GM23338 (cell line): ENCODE measurements at regions not wholly inside any gene's neighbourhood (a gene's known extent, or its start where the extent isn't known, plus 50 kb on each side); places are given as distances from the start of the nearest gene placed in this dataset.

ENCODE experiments used
- CREB1 ChIP-seq: fragments of 250-450 bp; sonication (Bioruptor Pico); IDR thresholded peaks from 2 replicates; pipeline ENCODE4 v1.5.0; 2020; ENCODE audit warnings: low read depth, mild to moderate bottlenecking, moderate library complexity
- CTCF ChIP-seq, 2 experiments: fragments of 200-600 bp in 1 of 2; sonication (generic) in 1 of 2; conservative IDR thresholded peaks; 2 replicates each; pipeline versions ENCODE4 v1.5.1 to v1.6.1; 2016 to 2017; ENCODE audit warnings: antibody characterized with exemption in 2 of 2, low read depth in 2 of 2, mild to moderate bottlenecking in 2 of 2, moderate library complexity in 1 of 2
- EZH2 ChIP-seq: fragments of 200-600 bp; sonication (generic); IDR thresholded peaks from one replicate; pipeline ENCODE4 v1.8.0; 2017; ENCODE audit warnings: antibody characterized with exemption, mild to moderate bottlenecking, low read depth; ENCODE audit not compliant: unreplicated experiment
- EZH2phosphoT487 ChIP-seq: fragments of 200-600 bp; sonication (generic); IDR thresholded peaks from one replicate; pipeline ENCODE4 v1.8.1; 2018; ENCODE audit warnings: antibody characterized with exemption; ENCODE audit not compliant: unreplicated experiment
- JUNB ChIP-seq: IDR thresholded peaks from one replicate; pipeline ENCODE4 v1.6.1; 2016; ENCODE audit warnings: antibody characterized with exemption; ENCODE audit not compliant: unreplicated experiment
- NANOG ChIP-seq: IDR thresholded peaks from 2 replicates; pipeline ENCODE4 v1.6.1; 2016; ENCODE audit warnings: antibody characterized with exemption, borderline replicate concordance
- POLR2AphosphoS5 ChIP-seq: IDR thresholded peaks from 2 replicates; pipeline ENCODE4 v1.6.1; 2016; ENCODE audit warnings: antibody characterized with exemption, low read depth
- STAT1 ChIP-seq: IDR thresholded peaks from one replicate; pipeline ENCODE4 v1.6.1; 2016; ENCODE audit warnings: antibody characterized with exemption; ENCODE audit not compliant: unreplicated experiment
- ZNF114 ChIP-seq: fragments of 250-450 bp; sonication (Bioruptor Pico); IDR thresholded peaks from 2 replicates; pipeline ENCODE4 v1.5.0; 2020; ENCODE audit warnings: mild to moderate bottlenecking, moderate library complexity
- ZNF331 ChIP-seq: fragments of 250-450 bp; sonication (Bioruptor Pico); IDR thresholded peaks from 2 replicates; pipeline ENCODE4 v1.5.0; 2020; ENCODE audit warnings: low read depth, mild to moderate bottlenecking, moderate library complexity
- TF ChIP-seq, protein P1 (sequence below): IDR thresholded peaks from one replicate; pipeline ENCODE4 v1.6.1; 2018; ENCODE audit warnings: antibody characterized with exemption; ENCODE audit not compliant: unreplicated experiment
- TF ChIP-seq, protein P2 (sequence below): fragments of 250-450 bp; sonication (Bioruptor Pico); IDR thresholded peaks from 2 replicates; pipeline ENCODE4 v1.5.0; 2020; ENCODE audit warnings: mild to moderate bottlenecking, moderate library complexity
- TF ChIP-seq, protein P3 (sequence below): IDR thresholded peaks from 2 replicates; pipeline ENCODE4 v1.6.1; 2016; ENCODE audit warnings: antibody characterized with exemption

DNA sequence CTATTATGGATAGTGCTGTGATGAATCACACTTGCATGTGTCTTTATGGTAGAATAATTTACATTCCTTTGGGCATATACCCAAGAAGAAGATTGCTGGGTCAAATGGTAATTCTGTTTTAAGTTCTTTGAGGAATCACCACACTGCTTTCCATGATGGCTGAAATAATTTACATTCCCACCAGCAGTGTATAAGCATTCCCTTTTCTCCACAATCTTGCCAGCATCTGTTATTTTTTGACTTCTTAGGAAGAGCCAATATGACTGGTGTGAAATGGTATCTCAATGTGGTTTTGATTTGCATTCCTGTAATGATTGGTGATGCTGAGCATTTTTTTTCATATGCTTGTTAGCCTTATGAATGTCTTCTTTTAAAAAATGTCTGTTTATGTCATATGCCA is 1120.2 kb downstream of the ARAP2 start:
- TF ChIP-seq EZH2 (no peak), CTCF (conservative IDR thresholded peaks at IDR 0.05; ENCODE audit: low read depth in 2 of 2) (no peak), NANOG (no peak), POLR2AphosphoS5 (no peak), JUNB (no peak), EZH2phosphoT487 (no peak), ZNF114 (CRISPR knock-in tag) (no peak), CREB1 (CRISPR knock-in tag) (no peak), STAT1 (no peak), ZNF331 (no peak)
- TF ChIP-seq, protein P1, sequence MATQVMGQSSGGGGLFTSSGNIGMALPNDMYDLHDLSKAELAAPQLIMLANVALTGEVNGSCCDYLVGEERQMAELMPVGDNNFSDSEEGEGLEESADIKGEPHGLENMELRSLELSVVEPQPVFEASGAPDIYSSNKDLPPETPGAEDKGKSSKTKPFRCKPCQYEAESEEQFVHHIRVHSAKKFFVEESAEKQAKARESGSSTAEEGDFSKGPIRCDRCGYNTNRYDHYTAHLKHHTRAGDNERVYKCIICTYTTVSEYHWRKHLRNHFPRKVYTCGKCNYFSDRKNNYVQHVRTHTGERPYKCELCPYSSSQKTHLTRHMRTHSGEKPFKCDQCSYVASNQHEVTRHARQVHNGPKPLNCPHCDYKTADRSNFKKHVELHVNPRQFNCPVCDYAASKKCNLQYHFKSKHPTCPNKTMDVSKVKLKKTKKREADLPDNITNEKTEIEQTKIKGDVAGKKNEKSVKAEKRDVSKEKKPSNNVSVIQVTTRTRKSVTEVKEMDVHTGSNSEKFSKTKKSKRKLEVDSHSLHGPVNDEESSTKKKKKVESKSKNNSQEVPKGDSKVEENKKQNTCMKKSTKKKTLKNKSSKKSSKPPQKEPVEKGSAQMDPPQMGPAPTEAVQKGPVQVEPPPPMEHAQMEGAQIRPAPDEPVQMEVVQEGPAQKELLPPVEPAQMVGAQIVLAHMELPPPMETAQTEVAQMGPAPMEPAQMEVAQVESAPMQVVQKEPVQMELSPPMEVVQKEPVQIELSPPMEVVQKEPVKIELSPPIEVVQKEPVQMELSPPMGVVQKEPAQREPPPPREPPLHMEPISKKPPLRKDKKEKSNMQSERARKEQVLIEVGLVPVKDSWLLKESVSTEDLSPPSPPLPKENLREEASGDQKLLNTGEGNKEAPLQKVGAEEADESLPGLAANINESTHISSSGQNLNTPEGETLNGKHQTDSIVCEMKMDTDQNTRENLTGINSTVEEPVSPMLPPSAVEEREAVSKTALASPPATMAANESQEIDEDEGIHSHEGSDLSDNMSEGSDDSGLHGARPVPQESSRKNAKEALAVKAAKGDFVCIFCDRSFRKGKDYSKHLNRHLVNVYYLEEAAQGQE = no peak
- TF ChIP-seq, protein P2, sequence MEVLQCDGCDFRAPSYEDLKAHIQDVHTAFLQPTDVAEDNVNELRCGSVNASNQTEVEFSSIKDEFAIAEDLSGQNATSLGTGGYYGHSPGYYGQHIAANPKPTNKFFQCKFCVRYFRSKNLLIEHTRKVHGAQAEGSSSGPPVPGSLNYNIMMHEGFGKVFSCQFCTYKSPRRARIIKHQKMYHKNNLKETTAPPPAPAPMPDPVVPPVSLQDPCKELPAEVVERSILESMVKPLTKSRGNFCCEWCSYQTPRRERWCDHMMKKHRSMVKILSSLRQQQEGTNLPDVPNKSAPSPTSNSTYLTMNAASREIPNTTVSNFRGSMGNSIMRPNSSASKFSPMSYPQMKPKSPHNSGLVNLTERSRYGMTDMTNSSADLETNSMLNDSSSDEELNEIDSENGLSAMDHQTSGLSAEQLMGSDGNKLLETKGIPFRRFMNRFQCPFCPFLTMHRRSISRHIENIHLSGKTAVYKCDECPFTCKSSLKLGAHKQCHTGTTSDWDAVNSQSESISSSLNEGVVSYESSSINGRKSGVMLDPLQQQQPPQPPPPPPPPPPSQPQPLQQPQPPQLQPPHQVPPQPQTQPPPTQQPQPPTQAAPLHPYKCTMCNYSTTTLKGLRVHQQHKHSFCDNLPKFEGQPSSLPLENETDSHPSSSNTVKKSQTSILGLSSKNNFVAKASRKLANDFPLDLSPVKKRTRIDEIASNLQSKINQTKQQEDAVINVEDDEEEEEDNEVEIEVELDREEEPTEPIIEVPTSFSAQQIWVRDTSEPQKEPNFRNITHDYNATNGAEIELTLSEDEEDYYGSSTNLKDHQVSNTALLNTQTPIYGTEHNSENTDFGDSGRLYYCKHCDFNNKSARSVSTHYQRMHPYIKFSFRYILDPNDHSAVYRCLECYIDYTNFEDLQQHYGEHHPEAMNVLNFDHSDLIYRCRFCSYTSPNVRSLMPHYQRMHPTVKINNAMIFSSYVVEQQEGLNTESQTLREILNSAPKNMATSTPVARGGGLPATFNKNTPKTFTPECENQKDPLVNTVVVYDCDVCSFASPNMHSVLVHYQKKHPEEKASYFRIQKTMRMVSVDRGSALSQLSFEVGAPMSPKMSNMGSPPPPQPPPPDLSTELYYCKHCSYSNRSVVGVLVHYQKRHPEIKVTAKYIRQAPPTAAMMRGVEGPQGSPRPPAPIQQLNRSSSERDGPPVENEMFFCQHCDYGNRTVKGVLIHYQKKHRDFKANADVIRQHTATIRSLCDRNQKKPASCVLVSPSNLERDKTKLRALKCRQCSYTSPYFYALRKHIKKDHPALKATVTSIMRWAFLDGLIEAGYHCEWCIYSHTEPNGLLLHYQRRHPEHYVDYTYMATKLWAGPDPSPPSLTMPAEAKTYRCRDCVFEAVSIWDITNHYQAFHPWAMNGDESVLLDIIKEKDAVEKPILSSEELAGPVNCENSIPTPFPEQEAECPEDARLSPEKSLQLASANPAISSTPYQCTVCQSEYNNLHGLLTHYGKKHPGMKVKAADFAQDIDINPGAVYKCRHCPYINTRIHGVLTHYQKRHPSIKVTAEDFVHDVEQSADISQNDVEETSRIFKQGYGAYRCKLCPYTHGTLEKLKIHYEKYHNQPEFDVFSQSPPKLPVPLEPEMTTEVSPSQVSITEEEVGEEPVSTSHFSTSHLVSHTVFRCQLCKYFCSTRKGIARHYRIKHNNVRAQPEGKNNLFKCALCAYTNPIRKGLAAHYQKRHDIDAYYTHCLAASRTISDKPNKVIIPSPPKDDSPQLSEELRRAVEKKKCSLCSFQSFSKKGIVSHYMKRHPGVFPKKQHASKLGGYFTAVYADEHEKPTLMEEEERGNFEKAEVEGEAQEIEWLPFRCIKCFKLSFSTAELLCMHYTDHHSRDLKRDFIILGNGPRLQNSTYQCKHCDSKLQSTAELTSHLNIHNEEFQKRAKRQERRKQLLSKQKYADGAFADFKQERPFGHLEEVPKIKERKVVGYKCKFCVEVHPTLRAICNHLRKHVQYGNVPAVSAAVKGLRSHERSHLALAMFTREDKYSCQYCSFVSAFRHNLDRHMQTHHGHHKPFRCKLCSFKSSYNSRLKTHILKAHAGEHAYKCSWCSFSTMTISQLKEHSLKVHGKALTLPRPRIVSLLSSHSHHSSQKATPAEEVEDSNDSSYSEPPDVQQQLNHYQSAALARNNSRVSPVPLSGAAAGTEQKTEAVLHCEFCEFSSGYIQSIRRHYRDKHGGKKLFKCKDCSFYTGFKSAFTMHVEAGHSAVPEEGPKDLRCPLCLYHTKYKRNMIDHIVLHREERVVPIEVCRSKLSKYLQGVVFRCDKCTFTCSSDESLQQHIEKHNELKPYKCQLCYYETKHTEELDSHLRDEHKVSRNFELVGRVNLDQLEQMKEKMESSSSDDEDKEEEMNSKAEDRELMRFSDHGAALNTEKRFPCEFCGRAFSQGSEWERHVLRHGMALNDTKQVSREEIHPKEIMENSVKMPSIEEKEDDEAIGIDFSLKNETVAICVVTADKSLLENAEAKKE = no peak
- TF ChIP-seq, protein P3, sequence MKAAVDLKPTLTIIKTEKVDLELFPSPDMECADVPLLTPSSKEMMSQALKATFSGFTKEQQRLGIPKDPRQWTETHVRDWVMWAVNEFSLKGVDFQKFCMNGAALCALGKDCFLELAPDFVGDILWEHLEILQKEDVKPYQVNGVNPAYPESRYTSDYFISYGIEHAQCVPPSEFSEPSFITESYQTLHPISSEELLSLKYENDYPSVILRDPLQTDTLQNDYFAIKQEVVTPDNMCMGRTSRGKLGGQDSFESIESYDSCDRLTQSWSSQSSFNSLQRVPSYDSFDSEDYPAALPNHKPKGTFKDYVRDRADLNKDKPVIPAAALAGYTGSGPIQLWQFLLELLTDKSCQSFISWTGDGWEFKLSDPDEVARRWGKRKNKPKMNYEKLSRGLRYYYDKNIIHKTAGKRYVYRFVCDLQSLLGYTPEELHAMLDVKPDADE = no peak
